LoVo (cell line): ENCODE measurements at regions not wholly inside any gene's neighbourhood (a gene's known extent, or its start where the extent isn't known, plus 50 kb on each side); places are given as distances from the start of the nearest gene placed in this dataset.
A peak's percentile ranks its signal among the peaks of the same experiment; 100 is the strongest.
"Not testable (repeated sequence)": the region's sequence is repeated elsewhere in the genome, so short reads cannot be mapped to it uniquely, and the experiment has no call there.

Experiments
- DNase-seq: peaks from one replicate; pipeline ENCODE4 v3.0.0-alpha.2; 2016; ENCODE audit warnings: low spot score

GRCh38 chr12:68479261-68479895, 131.3 kb upstream of the RAP1B start:
- DNase-seq: no peak

GRCh38 chr12:68479896-68480291, 130.8 kb upstream of the RAP1B start:
- DNase-seq: no peak

- DNase-seq: no peak
Observed at GRCh38 chr12:68480526-68480925, 130.2 kb upstream of the RAP1B start.

GRCh38 chr12:68481181-68481941, 129.3 kb upstream of the RAP1B start:
- DNase-seq: no peak

- DNase-seq: no peak
Observed at GRCh38 chr12:68482014-68482413, 128.7 kb upstream of the RAP1B start.

- no peak for DNase-seq
Observed at GRCh38 chr12:68482660-68483059, 128.0 kb upstream of the RAP1B start.

- no peak for DNase-seq
Observed at GRCh38 chr12:68483592-68484383, 126.9 kb upstream of the RAP1B start.

GRCh38 chr12:68484578-68484977, 126.1 kb upstream of the RAP1B start:
- DNase-seq: not testable (repeated sequence)

GRCh38 chr12:68486449-68486848, 124.2 kb upstream of the RAP1B start:
- not testable (repeated sequence) for DNase-seq

- no peak for DNase-seq
Observed at GRCh38 chr12:68487721-68488309, 122.9 kb upstream of the RAP1B start.

- DNase-seq: no peak
Observed at GRCh38 chr12:68489273-68489672, 121.4 kb upstream of the RAP1B start.

GRCh38 chr12:68490476-68490875, 120.2 kb upstream of the RAP1B start:
- no peak for DNase-seq

- no peak for DNase-seq
Observed at GRCh38 chr12:68491204-68491960, 119.3 kb upstream of the RAP1B start.

- DNase-seq: no peak
Observed at GRCh38 chr12:68495336-68496070, 115.2 kb upstream of the RAP1B start.

- no peak for DNase-seq
Observed at GRCh38 chr12:68497107-68497506, 113.6 kb upstream of the RAP1B start.

- DNase-seq: peak; percentile 68
Observed at GRCh38 chr12:68497702-68498101, 113.0 kb upstream of the RAP1B start.

GRCh38 chr12:68498736-68499135, 112.0 kb upstream of the RAP1B start:
- no peak for DNase-seq

GRCh38 chr12:68499616-68500015, 111.1 kb upstream of the RAP1B start:
- no peak for DNase-seq

GRCh38 chr12:68501226-68501625, 109.5 kb upstream of the RAP1B start:
- no peak for DNase-seq

GRCh38 chr12:68505970-68506369, 104.7 kb upstream of the RAP1B start:
- DNase-seq: no peak

- no peak for DNase-seq
Observed at GRCh38 chr12:68506619-68507018, 104.1 kb upstream of the RAP1B start.
